SK-N-SH treated with all-trans-retinoic acid at 6 μM for 48 hours (cell line): ENCODE measurements at regions not wholly inside any gene's neighbourhood (a gene's known extent, or its start where the extent isn't known, plus 50 kb on each side); places are given as distances from the start of the nearest gene placed in this dataset.

Source experiments
- ATAC-seq: fragments of 200-7000 bp; cut with Tn5 transposase; 3 replicates; pipeline ENCODE4 v1.9.1; 2020; ENCODE audit warnings: mild to moderate bottlenecking, moderate library complexity
- ARNTL ChIP-seq: fragments of 450-650 bp; formaldehyde crosslinking; IDR thresholded peaks from 2 replicates; pipeline ENCODE4 v1.5.0; 2020; ENCODE audit warnings: low read depth, mild to moderate bottlenecking, moderate library complexity, borderline replicate concordance
- BACH2 ChIP-seq: fragments of 250-450 bp; sonication (Bioruptor Pico); IDR thresholded peaks from 2 replicates; pipeline ENCODE4 v1.9.0; 2021; ENCODE audit warnings: mild to moderate bottlenecking, borderline replicate concordance
- CSDC2 ChIP-seq: fragments of 250-450 bp; sonication (Bioruptor Pico); IDR thresholded peaks from 2 replicates; pipeline ENCODE4 v1.5.0; 2020; ENCODE audit warnings: mild to moderate bottlenecking, moderate library complexity
- CSRNP3 ChIP-seq: fragments of 250-450 bp; sonication (Bioruptor Pico); IDR thresholded peaks from 2 replicates; pipeline ENCODE4 v1.5.1; 2021; ENCODE audit warnings: mild to moderate bottlenecking, moderate library complexity
- ESRRG ChIP-seq: fragments of 250-450 bp; sonication (Bioruptor Pico); IDR thresholded peaks from 2 replicates; pipeline ENCODE4 v1.6.1; 2021; ENCODE audit warnings: mild to moderate bottlenecking
- GLIS3 ChIP-seq: fragments of 250-450 bp; sonication (Bioruptor Pico); IDR thresholded peaks from 2 replicates; pipeline ENCODE4 v1.5.0; 2020; ENCODE audit warnings: mild to moderate bottlenecking, moderate library complexity
- ISL1 ChIP-seq: fragments of 250-450 bp; sonication (Bioruptor Pico); IDR thresholded peaks from 2 replicates; pipeline ENCODE4 v2.1.2; 2022; ENCODE audit warnings: mild to moderate bottlenecking, moderate library complexity
- OSR1 ChIP-seq: fragments of 250-450 bp; sonication (Bioruptor Pico); IDR thresholded peaks from 2 replicates; pipeline ENCODE4 v1.8.0; 2022; ENCODE audit warnings: moderate library complexity, mild to moderate bottlenecking, inconsistent platforms
- PATZ1 ChIP-seq: fragments of 250-450 bp; sonication (Bioruptor Pico); IDR thresholded peaks from 2 replicates; pipeline ENCODE4 v1.8.0; 2020; ENCODE audit warnings: mild to moderate bottlenecking, moderate library complexity, borderline replicate concordance
- POU6F1 ChIP-seq: fragments of 250-450 bp; sonication (Bioruptor Pico); IDR thresholded peaks from 2 replicates; pipeline ENCODE4 v1.8.0; 2021; ENCODE audit warnings: low read depth, mild to moderate bottlenecking, moderate library complexity, borderline replicate concordance
- PPARA ChIP-seq: fragments of 250-450 bp; sonication (Bioruptor Pico); IDR thresholded peaks from 2 replicates; pipeline ENCODE4 v1.5.0; 2020; ENCODE audit warnings: mild to moderate bottlenecking, borderline replicate concordance
- RARB ChIP-seq: fragments of 250-450 bp; sonication (Bioruptor Pico); IDR thresholded peaks from 2 replicates; pipeline ENCODE4 v1.8.0; 2021; ENCODE audit warnings: mild to moderate bottlenecking, moderate library complexity
- SNAI2 ChIP-seq: fragments of 250-450 bp; sonication (Bioruptor Pico); IDR thresholded peaks from 2 replicates; pipeline ENCODE4 v1.5.0; 2020; ENCODE audit warnings: mild to moderate bottlenecking, moderate library complexity
- TCF4 ChIP-seq: fragments of 250-450 bp; sonication (Bioruptor Pico); IDR thresholded peaks from 2 replicates; pipeline ENCODE4 v1.8.0; 2021; ENCODE audit warnings: mild to moderate bottlenecking, moderate library complexity, borderline replicate concordance
- TOX ChIP-seq: fragments of 250-450 bp; sonication (Bioruptor Pico); IDR thresholded peaks from 2 replicates; pipeline ENCODE4 v1.8.0; 2021; ENCODE audit warnings: mild to moderate bottlenecking, moderate library complexity, borderline replicate concordance
- ZC3H10 ChIP-seq: fragments of 250-450 bp; sonication (Bioruptor Pico); IDR thresholded peaks from 2 replicates; pipeline ENCODE4 v1.5.1; 2021; ENCODE audit warnings: mild to moderate bottlenecking, moderate library complexity
- ZFP3 ChIP-seq: fragments of 250-450 bp; sonication (Bioruptor Pico); IDR thresholded peaks from 2 replicates; pipeline ENCODE4 v1.5.0; 2020; ENCODE audit warnings: mild to moderate bottlenecking, moderate library complexity
- ZFP30 ChIP-seq: fragments of 450-650 bp; formaldehyde crosslinking; IDR thresholded peaks from 2 replicates; pipeline ENCODE4 v1.5.0; 2022; ENCODE audit warnings: mild to moderate bottlenecking, moderate library complexity
- ZNF565 ChIP-seq: fragments of 450-650 bp; formaldehyde crosslinking; conservative IDR thresholded peaks from 2 replicates; pipeline ENCODE4 v1.5.0; 2020; ENCODE audit warnings: low read depth, mild to moderate bottlenecking, moderate library complexity
- ZNF70 ChIP-seq: fragments of 450-650 bp; formaldehyde crosslinking; IDR thresholded peaks from 2 replicates; pipeline ENCODE4 v1.5.0; 2020; ENCODE audit warnings: mild to moderate bottlenecking, moderate library complexity
- ZNF8 ChIP-seq: fragments of 450-650 bp; formaldehyde crosslinking; IDR thresholded peaks from 2 replicates; pipeline ENCODE4 v1.5.0; 2020; ENCODE audit warnings: mild to moderate bottlenecking, moderate library complexity
- TF ChIP-seq, protein P1 (sequence below): fragments of 250-450 bp; sonication (Bioruptor Pico); IDR thresholded peaks from 2 replicates; pipeline ENCODE4 v1.5.1; 2020; ENCODE audit warnings: low read depth, mild to moderate bottlenecking, moderate library complexity
- TF ChIP-seq, protein P2 (sequence below): fragments of 250-450 bp; sonication (Bioruptor Pico); IDR thresholded peaks from 2 replicates; pipeline ENCODE4 v1.5.0; 2020; ENCODE audit warnings: mild to moderate bottlenecking, moderate library complexity

- no peak for ATAC-seq
Observed at GRCh38 chr5:14932902-14933469, 61.4 kb upstream of the ANKH start.

GRCh38 chr5:14930486-14930885, 58.9 kb upstream of the ANKH start:
- TF ChIP-seq ZFP3 (CRISPR knock-in tag) (no peak), SNAI2 (CRISPR knock-in tag) (no peak), ESRRG (no peak), ARNTL (CRISPR knock-in tag) (no peak), RARB (no peak), TCF4 (CRISPR knock-in tag) (no peak), PATZ1 (CRISPR knock-in tag) (no peak), ZNF8 (CRISPR knock-in tag) (no peak), ZFP30 (CRISPR knock-in tag) (no peak), ZC3H10 (CRISPR knock-in tag) (no peak), TOX (no peak)
- TF ChIP-seq, protein P1, sequence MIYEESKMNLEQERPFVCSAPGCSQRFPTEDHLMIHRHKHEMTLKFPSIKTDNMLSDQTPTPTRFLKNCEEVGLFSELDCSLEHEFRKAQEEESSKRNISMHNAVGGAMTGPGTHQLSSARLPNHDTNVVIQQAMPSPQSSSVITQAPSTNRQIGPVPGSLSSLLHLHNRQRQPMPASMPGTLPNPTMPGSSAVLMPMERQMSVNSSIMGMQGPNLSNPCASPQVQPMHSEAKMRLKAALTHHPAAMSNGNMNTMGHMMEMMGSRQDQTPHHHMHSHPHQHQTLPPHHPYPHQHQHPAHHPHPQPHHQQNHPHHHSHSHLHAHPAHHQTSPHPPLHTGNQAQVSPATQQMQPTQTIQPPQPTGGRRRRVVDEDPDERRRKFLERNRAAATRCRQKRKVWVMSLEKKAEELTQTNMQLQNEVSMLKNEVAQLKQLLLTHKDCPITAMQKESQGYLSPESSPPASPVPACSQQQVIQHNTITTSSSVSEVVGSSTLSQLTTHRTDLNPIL, result no peak
- ATAC-seq, result no peak

More at GRCh38 chr5:14932902-14933469, 61.4 kb upstream of the ANKH start:
- TF ChIP-seq CSRNP3 (CRISPR knock-in tag) (no peak), OSR1 (no peak), ARNTL (CRISPR knock-in tag) (no peak)

DNA sequence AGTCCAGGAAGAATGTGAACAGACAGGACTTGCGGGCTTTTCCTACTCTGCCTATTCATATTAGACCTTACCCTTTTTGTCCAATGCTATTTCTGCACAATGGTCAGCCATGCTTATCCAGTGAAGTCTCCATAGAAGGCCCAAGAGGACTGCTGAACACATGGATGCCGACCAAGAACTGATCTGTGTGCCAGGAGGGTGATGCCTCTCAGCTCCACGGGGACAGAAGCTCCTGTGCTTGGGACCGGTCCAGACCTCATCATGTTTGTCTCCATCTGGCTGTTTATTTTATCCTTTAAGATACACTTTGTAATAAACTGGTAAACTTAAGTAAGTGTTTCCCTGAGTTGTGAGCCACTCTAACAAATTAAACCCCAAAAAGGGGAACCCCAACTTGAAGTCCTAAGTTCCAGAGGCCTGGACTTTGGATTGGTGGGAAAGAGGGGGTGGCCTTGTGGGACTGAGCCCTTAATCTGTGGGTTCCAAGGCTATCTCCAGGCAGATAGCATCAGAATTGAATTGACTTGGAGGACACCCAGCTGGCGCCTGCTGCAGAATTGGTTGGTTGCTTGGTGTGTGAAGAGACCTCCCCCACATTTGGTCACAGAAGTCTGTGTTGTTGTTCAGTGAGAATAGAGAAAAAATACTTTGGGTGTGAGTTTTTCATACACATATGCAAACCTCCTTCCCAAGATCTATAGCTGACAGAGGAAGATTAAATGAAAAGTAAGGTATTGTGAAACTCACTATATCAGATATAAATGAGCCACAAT, 57.9 kb upstream of the ANKH start:
- no peak for ATAC-seq
- TF ChIP-seq, protein P1, result no peak
- no peak for TF ChIP-seq BACH2 (CRISPR knock-in tag)
- no peak for TF ChIP-seq TOX
- TF ChIP-seq GLIS3 (CRISPR knock-in tag), result no peak
- TF ChIP-seq SNAI2 (CRISPR knock-in tag), result no peak
- TF ChIP-seq, protein P2, sequence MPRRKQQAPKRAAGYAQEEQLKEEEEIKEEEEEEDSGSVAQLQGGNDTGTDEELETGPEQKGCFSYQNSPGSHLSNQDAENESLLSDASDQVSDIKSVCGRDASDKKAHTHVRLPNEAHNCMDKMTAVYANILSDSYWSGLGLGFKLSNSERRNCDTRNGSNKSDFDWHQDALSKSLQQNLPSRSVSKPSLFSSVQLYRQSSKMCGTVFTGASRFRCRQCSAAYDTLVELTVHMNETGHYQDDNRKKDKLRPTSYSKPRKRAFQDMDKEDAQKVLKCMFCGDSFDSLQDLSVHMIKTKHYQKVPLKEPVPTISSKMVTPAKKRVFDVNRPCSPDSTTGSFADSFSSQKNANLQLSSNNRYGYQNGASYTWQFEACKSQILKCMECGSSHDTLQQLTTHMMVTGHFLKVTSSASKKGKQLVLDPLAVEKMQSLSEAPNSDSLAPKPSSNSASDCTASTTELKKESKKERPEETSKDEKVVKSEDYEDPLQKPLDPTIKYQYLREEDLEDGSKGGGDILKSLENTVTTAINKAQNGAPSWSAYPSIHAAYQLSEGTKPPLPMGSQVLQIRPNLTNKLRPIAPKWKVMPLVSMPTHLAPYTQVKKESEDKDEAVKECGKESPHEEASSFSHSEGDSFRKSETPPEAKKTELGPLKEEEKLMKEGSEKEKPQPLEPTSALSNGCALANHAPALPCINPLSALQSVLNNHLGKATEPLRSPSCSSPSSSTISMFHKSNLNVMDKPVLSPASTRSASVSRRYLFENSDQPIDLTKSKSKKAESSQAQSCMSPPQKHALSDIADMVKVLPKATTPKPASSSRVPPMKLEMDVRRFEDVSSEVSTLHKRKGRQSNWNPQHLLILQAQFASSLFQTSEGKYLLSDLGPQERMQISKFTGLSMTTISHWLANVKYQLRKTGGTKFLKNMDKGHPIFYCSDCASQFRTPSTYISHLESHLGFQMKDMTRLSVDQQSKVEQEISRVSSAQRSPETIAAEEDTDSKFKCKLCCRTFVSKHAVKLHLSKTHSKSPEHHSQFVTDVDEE (CRISPR knock-in tag), result no peak
- no peak for TF ChIP-seq CSDC2 (CRISPR knock-in tag)
- no peak for TF ChIP-seq ZNF8 (CRISPR knock-in tag)
- no peak for TF ChIP-seq POU6F1 (CRISPR knock-in tag)
- TF ChIP-seq ISL1, result no peak
- TF ChIP-seq ESRRG, result no peak
- no peak for TF ChIP-seq ZNF565 (CRISPR knock-in tag)
- no peak for TF ChIP-seq ZC3H10 (CRISPR knock-in tag)
- TF ChIP-seq ZNF70 (CRISPR knock-in tag), result no peak
- TF ChIP-seq ARNTL (CRISPR knock-in tag), result no peak
- TF ChIP-seq ZFP3 (CRISPR knock-in tag), result no peak
- TF ChIP-seq CSRNP3 (CRISPR knock-in tag), result no peak
- TF ChIP-seq PPARA (CRISPR knock-in tag), result no peak
